ENCODE measurements at regions not wholly inside any gene's neighbourhood (a gene's known extent, or its start where the extent isn't known, plus 50 kb on each side); places are given as distances from the start of the nearest gene placed in this dataset.

GRCh38 chr1:193634470-193634869 lies 448.1 kb upstream of the B3GALT2 start:
- no peak for DNase-seq (ENCODE audit: low read depth in 3 of 3, low spot score in 2 of 3)

GRCh38 chr1:193633991-193634390 lies 447.6 kb upstream of the B3GALT2 start:
- DNase-seq (ENCODE audit: low read depth in 3 of 3, low spot score in 2 of 3): no peak

GRCh38 chr1:193633093-193633492 lies 446.7 kb upstream of the B3GALT2 start:
- no peak for DNase-seq (ENCODE audit: low read depth in 3 of 3, low spot score in 2 of 3)

GRCh38 chr1:193631306-193631705 lies 444.9 kb upstream of the B3GALT2 start:
- DNase-seq (ENCODE audit: low read depth in 3 of 3, low spot score in 2 of 3): no peak

- DNase-seq (ENCODE audit: low read depth in 3 of 3, low spot score in 2 of 3): no peak
These were observed 443.5 kb upstream of the B3GALT2 start for GRCh38 chr1:193629875-193630274.

DNA sequence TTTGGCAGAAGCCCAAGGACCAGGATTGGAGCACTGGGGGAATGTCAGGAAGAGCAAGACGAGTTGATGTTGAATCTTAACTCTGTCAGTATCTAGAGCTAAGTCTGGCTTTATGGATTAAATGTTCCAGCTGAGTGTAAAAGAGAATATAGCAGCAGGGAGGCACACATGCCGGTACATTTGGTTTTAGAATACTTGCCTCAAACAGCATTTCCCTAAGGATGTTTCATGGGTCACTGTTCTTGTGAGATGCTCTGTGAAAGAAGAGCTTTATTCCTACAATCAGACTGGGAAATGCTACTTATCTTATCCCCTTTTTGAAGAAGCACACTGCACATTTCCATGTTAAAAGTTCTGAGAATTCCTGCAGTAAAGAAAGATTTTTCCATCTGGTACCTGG lies 440.3 kb upstream of the B3GALT2 start:
- no peak for DNase-seq (ENCODE audit: low read depth in 3 of 3, low spot score in 2 of 3)

DNA sequence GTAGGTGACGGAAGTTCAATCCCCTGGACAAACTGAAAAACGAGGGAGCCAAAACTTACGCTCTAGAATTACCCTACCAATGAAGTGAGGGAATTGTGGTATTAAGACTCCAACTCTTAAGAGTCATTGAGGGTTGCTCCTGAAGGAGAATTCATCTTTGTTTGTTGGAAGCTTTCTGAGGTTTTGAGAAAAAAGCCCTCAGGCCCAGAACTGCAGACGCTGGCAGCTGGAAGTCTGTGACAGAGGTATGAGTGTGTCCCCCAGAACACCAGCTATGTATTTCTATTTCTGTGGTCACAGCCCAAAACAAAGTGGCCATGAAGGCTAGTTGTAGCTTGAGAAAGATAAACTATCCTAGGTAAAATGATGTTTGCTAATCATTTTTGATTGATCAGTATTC lies 438.8 kb upstream of the B3GALT2 start:
- DNase-seq (ENCODE audit: low read depth in 3 of 3, low spot score in 2 of 3): no peak

DNA sequence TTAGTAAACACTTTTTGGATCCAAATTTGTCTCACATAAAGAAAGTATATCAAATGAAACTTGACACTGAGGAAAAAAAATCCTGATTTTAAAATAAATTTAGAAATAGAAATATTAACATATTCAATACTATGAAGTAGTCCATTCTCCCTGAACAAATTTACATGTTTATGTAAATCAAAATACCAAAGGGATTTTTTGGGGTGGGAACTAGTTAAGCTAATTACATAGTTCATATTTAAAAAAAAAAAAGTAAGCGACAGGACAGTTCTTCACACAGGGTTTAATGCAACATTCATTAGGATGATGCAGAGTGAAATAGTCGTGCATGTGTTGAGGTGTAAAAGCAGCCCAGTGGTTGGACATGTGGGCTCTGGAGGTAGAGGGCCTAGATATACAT lies 433.5 kb upstream of the B3GALT2 start:
- no peak for DNase-seq (ENCODE audit: low read depth in 3 of 3, low spot score in 2 of 3)

- DNase-seq (ENCODE audit: low read depth in 3 of 3, low spot score in 2 of 3): no peak
These were observed 428.4 kb upstream of the B3GALT2 start for GRCh38 chr1:193614817-193615216.

GRCh38 chr1:193614275-193614674 lies 427.9 kb upstream of the B3GALT2 start:
- no peak for DNase-seq (ENCODE audit: low read depth in 3 of 3, low spot score in 2 of 3)

DNA sequence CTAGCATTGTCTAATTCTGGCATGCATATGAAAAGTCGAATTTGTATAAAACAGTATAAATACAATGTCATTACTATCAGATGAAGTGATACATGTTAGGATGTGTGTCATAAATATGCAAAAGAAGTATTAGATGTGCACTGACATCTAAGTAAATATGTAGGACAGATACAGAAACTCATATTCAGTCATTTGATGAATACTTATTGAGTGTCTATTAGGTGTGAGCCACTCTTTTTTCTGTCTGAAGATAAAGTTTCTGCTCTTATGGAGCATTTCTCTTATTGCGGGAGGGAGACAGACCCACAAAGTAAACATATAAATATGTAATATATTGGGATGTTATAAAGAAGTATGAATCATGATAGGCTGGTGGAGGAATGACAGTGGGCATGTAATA lies 426.6 kb upstream of the B3GALT2 start:
- no peak for DNase-seq (ENCODE audit: low read depth in 3 of 3, low spot score in 2 of 3)

GRCh38 chr1:193609592-193609991 lies 423.2 kb upstream of the B3GALT2 start:
- no peak for DNase-seq (ENCODE audit: low read depth in 3 of 3, low spot score in 2 of 3)

DNA sequence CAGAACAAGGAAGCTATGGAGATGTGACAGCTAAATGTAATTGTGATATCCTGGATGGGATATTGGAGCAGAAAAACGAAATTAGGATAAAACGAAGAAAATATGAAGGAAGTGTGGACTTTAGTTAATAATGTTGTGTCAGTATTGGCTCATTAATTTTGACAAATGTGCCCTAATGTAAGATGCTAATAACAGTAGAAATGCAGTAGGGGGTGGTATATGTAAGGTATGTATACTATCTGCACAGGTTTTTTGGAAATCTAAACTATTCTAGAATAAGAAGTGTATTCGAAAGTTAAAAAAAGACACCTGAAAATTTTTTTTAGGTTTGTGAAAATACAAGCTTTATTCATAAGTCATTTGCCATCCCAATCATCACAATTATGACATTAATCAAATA lies 421.4 kb upstream of the B3GALT2 start:
- DNase-seq (ENCODE audit: low read depth in 3 of 3, low spot score in 2 of 3): no peak

DNA sequence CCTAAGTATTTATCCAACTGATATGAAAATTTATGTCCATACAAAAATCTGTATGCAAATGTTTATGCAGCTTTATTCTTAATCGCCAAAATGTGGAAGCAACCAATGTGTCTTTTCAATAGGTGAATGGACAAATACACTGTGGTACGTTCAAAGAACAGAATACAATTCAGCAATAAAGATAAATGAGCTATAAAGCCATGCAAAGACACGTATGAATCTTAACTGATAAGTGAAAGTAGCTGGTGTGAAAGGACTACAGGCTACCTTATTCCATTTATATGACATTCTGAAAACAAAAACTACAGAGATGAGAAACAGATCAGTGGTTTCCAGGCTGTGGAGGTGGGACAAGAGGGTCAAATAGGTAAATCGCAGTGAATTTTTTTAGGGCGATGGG lies 419.6 kb upstream of the B3GALT2 start:
- DNase-seq (ENCODE audit: low read depth in 3 of 3, low spot score in 2 of 3): no peak

- DNase-seq (ENCODE audit: low read depth in 3 of 3, low spot score in 2 of 3): no peak
These were observed 416.3 kb upstream of the B3GALT2 start for GRCh38 chr1:193602705-193603104.

GRCh38 chr1:193593147-193593885 lies 406.9 kb upstream of the B3GALT2 start:
- no peak for DNase-seq (ENCODE audit: low read depth in 3 of 3, low spot score in 2 of 3)

DNA sequence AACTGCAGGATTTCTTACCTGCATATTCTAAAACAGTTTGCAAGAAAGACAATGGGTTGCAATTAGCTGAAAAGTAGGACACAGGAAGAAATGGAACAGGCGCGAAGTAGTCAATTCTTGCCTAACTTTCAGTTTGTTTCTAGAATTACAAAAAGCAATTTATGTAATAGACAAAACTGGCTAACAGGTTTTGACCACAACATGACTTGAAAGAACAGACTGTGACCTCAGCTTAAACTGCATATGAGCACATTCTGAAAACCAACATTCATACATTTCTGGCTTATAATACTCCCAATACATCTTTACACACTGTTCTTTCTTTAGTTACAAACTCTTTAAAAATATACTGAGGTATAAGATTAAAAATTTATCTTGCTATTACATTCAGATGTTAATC lies 405.9 kb upstream of the B3GALT2 start:
- DNase-seq (ENCODE audit: low read depth in 3 of 3, low spot score in 2 of 3): no peak

DNA sequence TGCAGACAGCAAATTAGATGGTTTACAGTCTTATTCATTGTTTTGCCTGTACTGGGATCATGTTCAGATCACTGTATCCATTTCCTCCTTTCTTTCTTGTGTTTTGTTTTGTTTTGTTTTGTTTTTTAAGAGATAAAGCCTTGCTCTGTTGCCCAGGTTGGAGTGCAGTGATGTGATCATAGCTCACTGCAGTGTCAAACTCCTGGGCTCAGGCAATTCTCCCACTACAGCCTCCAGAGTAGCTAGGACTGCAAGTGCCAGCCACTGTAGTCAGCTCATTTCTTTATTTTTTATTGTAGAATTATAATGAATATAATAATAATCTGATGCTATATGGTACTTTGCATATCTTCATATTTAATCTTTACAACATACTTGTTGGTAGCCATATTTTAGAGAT lies 403.7 kb upstream of the B3GALT2 start:
- DNase-seq (ENCODE audit: low read depth in 3 of 3, low spot score in 2 of 3): no peak

- DNase-seq (ENCODE audit: low read depth in 3 of 3, low spot score in 2 of 3): no peak
These were observed 403.2 kb upstream of the B3GALT2 start for GRCh38 chr1:193589597-193590040.

DNA sequence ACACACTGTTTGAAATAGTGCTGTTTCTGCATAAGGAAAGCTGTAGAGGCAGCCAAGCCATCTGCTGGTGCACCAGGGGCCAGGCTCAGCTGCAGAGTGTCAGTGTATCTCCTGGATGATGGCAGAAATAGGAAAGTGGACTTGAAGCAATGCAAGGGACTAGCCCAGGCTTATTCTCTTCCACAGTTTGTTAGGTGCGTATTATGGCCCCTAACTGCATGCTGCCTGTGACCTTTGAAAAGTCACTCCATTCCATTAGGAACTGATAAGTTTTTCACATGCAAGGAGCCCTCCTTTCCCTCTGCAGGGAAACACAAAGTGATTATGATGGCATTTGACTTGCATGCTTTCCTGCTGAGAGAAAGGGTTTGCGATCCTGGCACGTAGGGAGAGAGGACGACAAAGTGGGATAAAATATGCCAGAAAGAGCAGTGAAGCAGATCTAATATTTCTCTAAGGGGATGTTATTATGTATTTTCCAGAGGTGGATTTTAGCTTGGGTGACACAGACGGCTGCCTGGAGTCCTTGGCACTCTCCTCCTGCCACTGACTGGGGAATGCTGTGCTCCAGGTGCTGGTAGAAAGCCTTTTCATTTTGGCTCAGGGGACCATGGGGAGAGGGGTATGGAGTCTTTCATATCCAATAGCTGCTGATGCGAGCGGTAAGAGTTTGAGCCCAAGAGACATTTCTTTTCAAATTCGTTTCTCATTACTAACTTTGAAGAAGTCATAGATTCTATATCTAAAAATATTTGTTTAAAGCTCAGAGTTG lies 402.1 kb upstream of the B3GALT2 start:
- DNase-seq (ENCODE audit: low read depth in 3 of 3, low spot score in 2 of 3): no peak

- no peak for DNase-seq (ENCODE audit: low read depth in 3 of 3, low spot score in 2 of 3)
These were observed 398.4 kb upstream of the B3GALT2 start for GRCh38 chr1:193584731-193585239.

- DNase-seq (ENCODE audit: low read depth in 3 of 3, low spot score in 2 of 3): no peak
These were observed 394.9 kb upstream of the B3GALT2 start for GRCh38 chr1:193581341-193581740.

Measured in right renal cortex interstitium (tissue), 3 donors.